ENCODE measurements at regions not wholly inside any gene's neighbourhood (a gene's known extent, or its start where the extent isn't known, plus 50 kb on each side); places are given as distances from the start of the nearest gene placed in this dataset.
"Not testable (repeated sequence)": the region's sequence is repeated elsewhere in the genome, so short reads cannot be mapped to it uniquely, and the experiment has no call there.

- no peak for DNase-seq
These were observed 710.5 kb upstream of the HS3ST5 start for GRCh38 chr6:115053169-115053860.

- no peak for DNase-seq
These were observed 673.8 kb upstream of the HS3ST5 start for GRCh38 chr6:115016593-115016992.

DNA sequence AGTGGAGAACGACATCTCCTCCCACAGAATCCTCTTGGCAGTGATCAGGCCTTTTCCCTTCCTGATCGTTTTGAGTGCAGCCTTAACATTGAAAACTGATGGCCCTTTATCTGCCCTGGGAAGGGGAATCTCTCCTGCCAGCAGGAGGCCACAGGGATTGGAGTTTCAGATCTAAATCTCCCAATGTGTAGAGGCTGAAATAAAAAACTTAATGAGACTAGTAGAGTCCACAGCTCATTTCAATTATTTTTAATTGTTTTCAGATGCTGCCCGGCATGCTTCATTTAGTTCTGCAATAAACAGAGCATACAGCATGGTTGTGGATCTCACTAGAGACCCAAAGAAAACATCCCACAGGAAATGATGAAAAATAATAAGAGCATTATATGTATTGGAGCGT is 662.2 kb upstream of the HS3ST5 start:
- no peak for DNase-seq

- no peak for DNase-seq
These were observed 661.4 kb upstream of the HS3ST5 start for GRCh38 chr6:115004204-115004603.

- no peak for DNase-seq
These were observed 659.0 kb upstream of the HS3ST5 start for GRCh38 chr6:115001731-115002350.

DNA sequence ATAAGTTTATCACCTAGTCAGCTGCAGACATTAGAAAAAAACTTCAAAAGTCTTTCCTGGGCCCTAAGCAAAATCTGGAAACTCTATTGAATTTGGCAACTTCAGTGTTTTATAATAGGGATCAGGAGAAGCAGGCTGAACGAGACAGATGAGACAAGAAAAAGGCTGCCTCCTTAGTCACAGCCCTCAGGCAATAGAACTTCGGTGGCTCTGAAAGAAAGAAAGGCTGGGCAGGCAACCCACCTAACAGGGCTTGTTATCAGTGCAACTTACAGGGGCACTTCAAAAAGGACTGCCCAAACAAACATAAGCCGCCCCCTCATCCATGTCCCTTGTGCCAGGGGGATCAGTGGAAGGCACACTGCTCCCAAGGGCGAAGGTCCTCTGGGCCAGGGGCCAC is 657.9 kb upstream of the HS3ST5 start:
- DNase-seq, result no peak

- no peak for DNase-seq
These were observed 655.7 kb upstream of the HS3ST5 start for GRCh38 chr6:114998492-114998891.

- peak; percentile 21 for DNase-seq
These were observed 655.0 kb upstream of the HS3ST5 start for GRCh38 chr6:114997813-114998292.

DNA sequence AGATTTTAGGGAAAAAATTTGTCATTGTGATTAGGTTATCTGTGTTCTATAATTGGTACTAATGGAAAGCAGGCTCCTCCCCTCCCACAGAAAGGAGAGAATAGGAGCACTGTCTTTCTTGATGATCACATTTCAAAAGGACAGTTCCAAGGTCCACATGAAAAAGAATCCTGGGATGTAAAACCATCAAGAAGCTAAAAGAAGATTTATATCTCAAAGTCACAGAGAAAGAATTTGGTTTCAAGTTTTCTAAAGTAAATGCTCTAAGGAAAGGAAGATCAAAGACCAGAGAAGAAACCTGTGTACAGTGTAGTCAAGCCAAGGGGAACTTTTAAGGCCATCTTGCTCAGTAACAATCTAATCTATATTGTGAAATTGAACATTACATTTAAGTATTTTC is 652.7 kb upstream of the HS3ST5 start:
- DNase-seq, result no peak

DNA sequence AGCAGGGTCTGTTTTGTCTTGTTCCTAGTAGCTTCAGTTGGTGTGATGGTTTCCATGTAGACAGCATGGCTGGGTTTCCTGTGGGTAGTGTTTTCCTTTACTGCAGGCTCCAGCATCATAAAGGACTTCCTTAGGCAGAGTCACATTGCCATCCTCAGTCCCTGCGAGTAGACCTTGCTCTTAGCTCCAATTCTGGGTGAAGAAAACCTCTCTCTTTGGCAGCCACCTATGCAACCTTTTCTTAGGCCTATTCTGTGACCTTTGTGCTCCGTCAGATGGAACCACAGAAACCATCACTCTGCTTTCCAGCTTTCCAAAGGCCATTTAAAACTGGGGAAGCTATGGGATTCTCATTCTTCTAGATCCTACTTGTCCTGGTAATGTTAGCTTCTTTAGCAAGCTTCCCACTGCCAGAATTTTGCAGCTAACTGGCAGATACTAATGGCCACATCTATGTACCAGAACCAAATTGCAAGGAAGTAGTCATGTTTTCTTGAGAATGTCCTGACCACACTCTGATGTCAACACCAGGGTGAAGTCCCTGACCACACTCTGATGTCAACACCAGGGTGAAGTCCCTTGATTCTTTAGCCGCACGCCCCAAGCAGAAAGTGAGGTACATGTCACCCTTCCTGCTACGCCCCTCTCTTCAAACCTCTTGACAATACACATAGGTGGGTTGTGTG is 646.6 kb upstream of the HS3ST5 start:
- DNase-seq, result no peak

DNA sequence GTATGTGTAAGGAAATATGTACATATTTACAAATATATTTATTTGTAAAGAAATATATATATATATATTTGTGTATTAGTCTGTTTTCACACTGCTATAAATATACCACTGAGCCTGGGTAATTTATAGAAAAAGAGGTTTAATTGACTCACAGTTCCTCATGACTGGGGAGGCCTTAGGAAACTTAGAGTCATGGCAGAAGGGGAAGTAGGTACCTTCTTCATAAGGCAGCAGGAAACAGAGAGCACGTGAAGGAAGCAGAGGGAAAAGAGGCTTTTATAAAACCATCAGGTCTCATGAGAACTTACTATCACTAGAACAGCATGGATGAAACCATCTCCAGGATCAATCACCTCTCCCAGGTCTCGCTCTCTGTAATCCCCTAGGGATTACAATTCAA is 644.5 kb upstream of the HS3ST5 start:
- DNase-seq, result no peak

DNA sequence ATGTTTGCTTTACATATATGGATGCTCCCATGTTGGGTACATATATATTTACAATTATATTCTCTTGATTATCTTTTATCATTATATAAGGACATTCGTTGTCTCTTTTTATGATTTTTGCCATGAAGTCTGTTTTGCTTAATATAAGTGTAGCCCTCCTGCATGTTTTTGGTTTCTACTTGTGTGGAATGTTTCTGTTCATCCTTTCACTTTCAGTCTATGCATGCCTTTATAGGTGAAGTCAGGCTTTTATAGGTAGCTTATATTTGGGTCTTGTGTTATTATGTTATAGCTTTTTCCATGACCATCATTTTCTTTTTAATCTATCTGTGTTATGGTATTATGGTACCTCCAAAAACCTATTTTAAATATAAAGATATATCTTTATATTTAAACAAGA is 612.5 kb upstream of the HS3ST5 start:
- DNase-seq, result no peak

- no peak for DNase-seq
These were observed 609.4 kb upstream of the HS3ST5 start for GRCh38 chr6:114952229-114952628.

GRCh38 chr6:114945392-114945791 is 602.6 kb upstream of the HS3ST5 start:
- DNase-seq, result no peak

- no peak for DNase-seq
These were observed 598.3 kb upstream of the HS3ST5 start for GRCh38 chr6:114941078-114941477.

- DNase-seq, result no peak
These were observed 597.4 kb upstream of the HS3ST5 start for GRCh38 chr6:114940181-114940580.

DNA sequence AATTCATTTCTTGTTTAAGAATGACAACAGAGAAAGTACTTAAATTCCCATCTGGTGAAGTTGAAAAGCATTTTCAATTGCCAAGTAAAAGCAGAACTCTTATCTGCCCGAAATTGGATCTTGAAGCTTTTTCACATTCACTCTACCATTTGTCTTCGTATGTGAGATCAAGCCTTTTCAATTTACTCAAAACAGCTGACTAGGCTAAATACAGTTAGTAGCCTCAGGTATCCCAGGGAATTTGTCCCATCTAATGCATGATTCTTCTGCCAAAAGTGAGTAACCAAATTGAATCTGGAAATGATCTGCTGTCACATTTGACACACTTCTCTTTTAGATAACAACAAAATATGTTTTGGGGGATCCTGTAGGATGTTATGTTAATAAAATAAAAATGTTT is 596.8 kb upstream of the HS3ST5 start:
- DNase-seq, result no peak

GRCh38 chr6:114936080-114936479 is 593.3 kb upstream of the HS3ST5 start:
- DNase-seq, result no peak

DNA sequence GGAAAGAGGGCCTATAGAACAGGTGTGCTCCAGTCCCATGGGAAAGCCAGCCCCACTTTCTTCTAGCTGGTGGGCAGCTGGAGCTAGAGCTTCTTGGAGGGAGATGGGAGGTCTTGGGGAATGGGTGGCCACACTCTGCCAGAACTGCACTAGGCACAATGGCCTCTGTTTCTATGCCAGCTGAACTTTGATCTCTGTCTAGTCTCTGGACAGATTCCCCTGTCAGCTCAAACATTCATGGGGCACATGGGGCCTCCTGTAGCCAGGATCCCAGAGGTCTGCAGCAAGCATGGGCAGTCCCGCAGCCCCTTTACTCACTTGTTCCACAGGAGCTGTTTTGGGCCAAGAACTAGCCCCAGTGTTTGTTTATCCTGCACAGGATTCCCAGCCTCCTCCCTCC is 591.3 kb upstream of the HS3ST5 start:
- no peak for DNase-seq

- not testable (repeated sequence) for DNase-seq
These were observed 585.9 kb upstream of the HS3ST5 start for GRCh38 chr6:114928731-114929130.

DNA sequence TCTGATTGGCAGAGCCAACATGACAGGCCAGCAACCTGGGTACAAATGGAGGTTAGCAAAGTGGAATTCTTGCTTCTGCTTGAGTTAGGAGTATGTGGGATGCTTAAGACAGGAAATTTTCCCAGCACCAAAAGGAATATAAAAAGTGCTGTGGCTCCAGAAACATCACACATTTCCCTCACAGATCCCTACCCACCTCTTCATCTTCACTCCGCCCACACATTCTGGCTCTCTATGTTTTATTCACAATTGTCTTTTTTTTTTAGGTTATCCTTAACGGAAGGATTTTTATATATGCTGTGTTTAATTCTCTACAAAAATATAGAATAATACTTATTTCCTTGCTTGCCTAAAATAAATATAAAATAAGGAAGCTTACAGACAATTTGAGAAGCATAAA is 563.3 kb upstream of the HS3ST5 start:
- DNase-seq, result no peak

- DNase-seq, result no peak
These were observed 554.7 kb upstream of the HS3ST5 start for GRCh38 chr6:114897536-114897935.

- DNase-seq, result no peak
These were observed 549.4 kb upstream of the HS3ST5 start for GRCh38 chr6:114892211-114892610.

DNA sequence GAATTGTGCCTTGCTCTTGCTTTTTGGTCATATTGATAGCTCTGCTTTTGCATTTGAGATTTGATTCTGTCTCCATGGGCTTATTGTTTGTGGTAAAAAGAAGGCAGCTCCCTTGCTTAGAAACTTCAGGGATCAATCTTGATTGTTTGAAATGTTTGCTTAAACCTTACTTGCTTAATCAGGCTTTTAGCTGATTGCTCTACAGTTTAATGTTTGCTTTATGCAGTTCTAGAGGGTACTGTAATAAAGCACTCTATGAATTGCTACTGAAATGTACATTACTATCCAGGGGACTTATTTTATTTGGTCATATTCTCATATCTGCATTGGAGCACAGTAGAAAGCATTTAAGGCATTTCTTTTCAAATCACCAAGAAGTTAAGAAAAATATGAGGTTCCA is 545.4 kb upstream of the HS3ST5 start:
- no peak for DNase-seq
